Gastrocnemius medialis (tissue), 4 donors: ENCODE measurements at regions not wholly inside any gene's neighbourhood (a gene's known extent, or its start where the extent isn't known, plus 50 kb on each side); places are given as distances from the start of the nearest gene placed in this dataset.

Experiments used
- ATAC-seq, 2 donors: fragments of 150-250 bp; one replicate each; pipeline ENCODE4 v1.9.1; 2016
- DNase-seq, 2 donors: peaks; one replicate each; pipeline ENCODE4 v3.0.0-alpha.2; 2019
- H3K27ac ChIP-seq, 4 donors: fragments of 200-600 bp; sonication (generic); 1 replicate in 1 of 4; 2 replicates in 3 of 4; pipeline ENCODE4 v1.5.1; 2016 to 2018; ENCODE audit warnings: mild to moderate bottlenecking in 2 of 4, moderate library complexity in 1 of 4
- H3K27me3 ChIP-seq, 3 donors: fragments of 200-600 bp; sonication (generic) in 2 of 3; 1 replicate in 1 of 3; 2 replicates in 2 of 3; pipeline versions ENCODE4 v1.5.1 to v1.6.0; 2016 to 2019; ENCODE audit warnings: mild to moderate bottlenecking in 1 of 3, moderate library complexity in 1 of 3
- H3K36me3 ChIP-seq, 2 donors: fragments of 200-600 bp; sonication (generic) in 1 of 2; one replicate each; pipeline ENCODE4 v1.5.1; 2017 to 2018
- H3K4me1 ChIP-seq, 2 donors: fragments of 200-600 bp; sonication (generic) in 1 of 2; one replicate each; pipeline ENCODE4 v1.5.1; 2016 to 2017; ENCODE audit warnings: mild to moderate bottlenecking in 2 of 2
- H3K4me3 ChIP-seq, 4 donors: fragments of 200-600 bp; sonication (generic) in 3 of 4; 1 replicate in 1 of 4; 2 replicates in 3 of 4; pipeline ENCODE4 v1.5.1; 2016 to 2019; ENCODE audit warnings: mild to moderate bottlenecking in 2 of 4
- H3K9me3 ChIP-seq, 3 donors: fragments of 200-600 bp; sonication (generic) in 2 of 3; 1 replicate in 1 of 3; 2 replicates in 2 of 3; pipeline ENCODE4 v1.5.1; 2016 to 2019
- POLR2A ChIP-seq, 2 donors: fragments of 450-650 bp; IDR thresholded peaks; one replicate each; pipeline ENCODE4 v1.6.1; 2017; ENCODE audit warnings: antibody characterized with exemption in 2 of 2, mild to moderate bottlenecking in 2 of 2, moderate library complexity in 2 of 2
- in situ Hi-C, 4 donors: fragments of 200-750 bp; cut with MboI; loops; one replicate each; pipeline versions ENCODE4 v1.15.0 to v1.8.0; 2017; ENCODE audit warnings: low sequenced_read_pairs in 4 of 4
- intact Hi-C: fragments of 100-400 bp; cut with DNase I; formaldehyde crosslinking; loops from one replicate; pipeline ENCODE4 v1.15.1; 2023; ENCODE audit warnings: low total_unique reads
- TF ChIP-seq, protein P1 (sequence below), 5 experiments: fragments of 450-650 bp in 3 of 5; fragments of 200-600 bp in 2 of 5; sonication (generic) in 2 of 5; IDR thresholded peaks in 4 of 5; conservative IDR thresholded peaks in 1 of 5; 1 replicate in 4 of 5; 2 replicates in 1 of 5; pipeline ENCODE4 v1.5.1; 2016 to 2019; ENCODE audit warnings: antibody characterized with exemption in 5 of 5, mild to moderate bottlenecking in 3 of 5, moderate library complexity in 3 of 5

DNA sequence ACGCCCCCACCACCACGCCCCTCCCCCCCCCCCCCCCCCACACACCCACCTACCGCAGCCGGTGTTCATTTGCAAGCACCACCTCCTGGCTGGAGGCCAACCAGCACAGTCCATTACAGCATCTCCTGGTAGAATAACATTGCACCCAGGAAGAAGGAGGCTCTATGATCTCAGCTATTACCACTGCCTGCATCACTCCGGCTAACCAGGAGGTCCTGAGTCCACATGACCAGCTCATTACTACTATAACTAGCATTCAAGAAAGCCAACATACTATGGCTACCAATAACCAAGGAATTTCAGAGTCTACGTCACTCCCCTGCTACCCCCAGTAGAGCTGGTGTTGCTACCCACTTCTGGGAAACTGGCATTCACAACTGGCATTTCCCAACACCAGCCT lies 81.1 kb upstream of the ALOX12 start:
- TF ChIP-seq, protein P1, sequence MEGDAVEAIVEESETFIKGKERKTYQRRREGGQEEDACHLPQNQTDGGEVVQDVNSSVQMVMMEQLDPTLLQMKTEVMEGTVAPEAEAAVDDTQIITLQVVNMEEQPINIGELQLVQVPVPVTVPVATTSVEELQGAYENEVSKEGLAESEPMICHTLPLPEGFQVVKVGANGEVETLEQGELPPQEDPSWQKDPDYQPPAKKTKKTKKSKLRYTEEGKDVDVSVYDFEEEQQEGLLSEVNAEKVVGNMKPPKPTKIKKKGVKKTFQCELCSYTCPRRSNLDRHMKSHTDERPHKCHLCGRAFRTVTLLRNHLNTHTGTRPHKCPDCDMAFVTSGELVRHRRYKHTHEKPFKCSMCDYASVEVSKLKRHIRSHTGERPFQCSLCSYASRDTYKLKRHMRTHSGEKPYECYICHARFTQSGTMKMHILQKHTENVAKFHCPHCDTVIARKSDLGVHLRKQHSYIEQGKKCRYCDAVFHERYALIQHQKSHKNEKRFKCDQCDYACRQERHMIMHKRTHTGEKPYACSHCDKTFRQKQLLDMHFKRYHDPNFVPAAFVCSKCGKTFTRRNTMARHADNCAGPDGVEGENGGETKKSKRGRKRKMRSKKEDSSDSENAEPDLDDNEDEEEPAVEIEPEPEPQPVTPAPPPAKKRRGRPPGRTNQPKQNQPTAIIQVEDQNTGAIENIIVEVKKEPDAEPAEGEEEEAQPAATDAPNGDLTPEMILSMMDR (IDR thresholded peaks at IDR 0.05 in 4 of 5, conservative IDR thresholded peaks at IDR 0.05 in 1 of 5): no peak
- no peak for TF ChIP-seq POLR2A (IDR thresholded peaks at IDR 0.05)
- in situ Hi-C loops: loop anchor here (5.0 to 25.0 kb wide), 3 partner anchors 88 to 248 kb away; no protein-coding TSS in a partner anchor
- DNase-seq (no peak), ATAC-seq (no peak)
- Histone ChIP-seq H3K27me3 (no peaks in the 10 kb centered on the region), H3K4me3 (no peak overlapping the region), H3K4me1 (peaks cover 0 to 6% of the 10 kb centered on the region in 2 donors), H3K36me3 (no peaks in the 10 kb centered on the region), H3K27ac (no peak overlapping the region), H3K9me3 (no peaks in the 10 kb centered on the region)
- intact Hi-C loops: loop anchor here (1.0 kb wide), 2 partner anchors 90 to 108 kb away; no protein-coding TSS in a partner anchor

DNA sequence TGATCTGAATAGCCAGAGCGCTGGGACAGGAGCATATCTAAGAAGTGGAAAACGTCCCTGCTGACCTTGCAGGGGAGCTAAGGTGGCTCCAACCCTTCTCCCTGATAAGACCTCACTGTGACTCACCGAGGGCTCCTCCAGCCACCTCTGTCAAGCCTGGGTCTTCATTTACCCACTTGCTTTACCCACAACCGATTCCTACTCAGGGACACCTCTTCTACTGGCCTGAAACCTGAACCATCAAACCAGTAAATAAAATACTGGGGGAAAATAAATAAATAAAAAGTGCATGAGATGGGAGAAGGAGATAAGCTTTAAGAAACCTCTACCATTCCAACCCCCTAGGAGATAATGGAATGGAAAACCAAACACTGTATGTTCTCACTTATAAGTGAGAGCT lies 80.2 kb upstream of the ALOX12 start:
- in situ Hi-C loops: loop anchor here in 1 of 4 donors (25.0 kb wide), 1 partner anchor 247 kb away; no protein-coding TSS in a partner anchor

DNA sequence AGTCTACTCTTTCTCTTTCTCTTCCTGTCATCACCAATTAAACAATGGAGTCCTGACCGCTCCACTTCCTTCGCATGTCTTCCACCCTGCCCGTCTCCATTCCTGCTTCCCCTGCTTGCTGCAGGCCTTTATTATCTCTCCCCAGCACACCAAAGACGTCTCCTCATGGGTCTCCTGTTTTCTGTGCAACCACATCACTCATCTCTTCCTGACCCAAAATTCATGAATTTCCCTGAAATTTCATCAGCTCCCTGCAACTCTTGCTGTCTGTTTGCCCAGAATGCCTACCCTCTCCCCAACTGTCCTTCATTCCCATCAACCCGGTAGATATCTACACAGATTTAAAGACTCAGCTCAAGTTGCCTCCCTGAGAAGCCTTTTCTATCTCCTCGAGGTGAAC lies 76.7 kb upstream of the ALOX12 start:
- in situ Hi-C loops: loop anchor here in 1 of 4 donors (25.0 kb wide), 1 partner anchor 243 kb away; no protein-coding TSS in a partner anchor
- Histone ChIP-seq H3K4me3 (no peak overlapping the region), H3K36me3 (no peaks in the 10 kb centered on the region), H3K27ac (no peak overlapping the region), H3K4me1 (peaks cover 0 to 3% of the 10 kb centered on the region in 2 donors), H3K9me3 (no peaks in the 10 kb centered on the region), H3K27me3 (no peaks in the 10 kb centered on the region)
- intact Hi-C loops: no loop called here
- ATAC-seq: no peak
- no peak for DNase-seq
- TF ChIP-seq, protein P1 (IDR thresholded peaks at IDR 0.05 in 4 of 5, conservative IDR thresholded peaks at IDR 0.05 in 1 of 5): no peak
- no peak for TF ChIP-seq POLR2A (IDR thresholded peaks at IDR 0.05)

More for the DNA sequence above, 80.2 kb upstream of the ALOX12 start:
- no peaks in the 10 kb centered on the region for H3K36me3 ChIP-seq
- no peaks in the 10 kb centered on the region for H3K27me3 ChIP-seq
- TF ChIP-seq POLR2A (IDR thresholded peaks at IDR 0.05): no peak
- TF ChIP-seq, protein P1 (IDR thresholded peaks at IDR 0.05 in 4 of 5, conservative IDR thresholded peaks at IDR 0.05 in 1 of 5): no peak
- DNase-seq (no peak), ATAC-seq (no peak)
- H3K4me1 ChIP-seq: peaks cover 0 to 6% of the 10 kb centered on the region in 2 donors
- H3K9me3 ChIP-seq: no peaks in the 10 kb centered on the region
- no peak overlapping the region for H3K27ac ChIP-seq
- H3K4me3 ChIP-seq: no peak overlapping the region
- intact Hi-C loops: no loop called here

DNA sequence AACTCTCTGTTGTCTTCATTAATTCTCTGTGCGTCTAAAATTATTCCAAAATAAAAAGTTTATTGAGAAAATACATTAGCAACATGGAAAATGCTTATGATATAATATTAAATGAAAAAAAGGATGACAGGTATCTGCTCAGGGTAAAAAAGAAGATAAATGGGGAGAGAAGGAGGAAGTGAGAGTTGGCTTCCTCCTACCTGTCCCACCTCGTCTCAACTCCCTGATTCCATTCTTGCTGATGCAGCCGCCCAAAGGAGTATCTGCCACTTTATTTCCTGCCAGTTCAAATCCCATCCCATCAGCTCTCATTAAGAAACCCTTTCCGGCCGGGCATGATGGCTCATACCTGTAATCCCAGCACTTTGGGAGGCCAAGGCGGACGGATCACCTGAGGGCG lies 72.5 kb upstream of the ALOX12 start:
- DNase-seq: no peak
- in situ Hi-C loops: loop anchor here in 1 of 4 donors (25.0 kb wide), 1 partner anchor 239 kb away; no protein-coding TSS in a partner anchor

More for the DNA sequence above, 72.5 kb upstream of the ALOX12 start:
- Histone ChIP-seq H3K4me3 (no peak overlapping the region), H3K9me3 (no peaks in the 10 kb centered on the region), H3K4me1 (no peaks in the 10 kb centered on the region), H3K36me3 (no peaks in the 10 kb centered on the region), H3K27ac (no peak overlapping the region), H3K27me3 (no peaks in the 10 kb centered on the region)
- ATAC-seq: no peak
- TF ChIP-seq, protein P1 (IDR thresholded peaks at IDR 0.05 in 4 of 5, conservative IDR thresholded peaks at IDR 0.05 in 1 of 5): no peak
- TF ChIP-seq POLR2A (IDR thresholded peaks at IDR 0.05): no peak
- intact Hi-C loops: no loop called here
